Right kidney (tissue), 1 donor: ENCODE measurements at regions not wholly inside any gene's neighbourhood (a gene's known extent, or its start where the extent isn't known, plus 50 kb on each side); places are given as distances from the start of the nearest gene placed in this dataset.
"Not testable (repeated sequence)": the region's sequence is repeated elsewhere in the genome, so short reads cannot be mapped to it uniquely, and the experiment has no call there.

Experiments
- DNase-seq: peaks from one replicate; pipeline ENCODE4 v3.0.0-alpha.2; 2016

DNA sequence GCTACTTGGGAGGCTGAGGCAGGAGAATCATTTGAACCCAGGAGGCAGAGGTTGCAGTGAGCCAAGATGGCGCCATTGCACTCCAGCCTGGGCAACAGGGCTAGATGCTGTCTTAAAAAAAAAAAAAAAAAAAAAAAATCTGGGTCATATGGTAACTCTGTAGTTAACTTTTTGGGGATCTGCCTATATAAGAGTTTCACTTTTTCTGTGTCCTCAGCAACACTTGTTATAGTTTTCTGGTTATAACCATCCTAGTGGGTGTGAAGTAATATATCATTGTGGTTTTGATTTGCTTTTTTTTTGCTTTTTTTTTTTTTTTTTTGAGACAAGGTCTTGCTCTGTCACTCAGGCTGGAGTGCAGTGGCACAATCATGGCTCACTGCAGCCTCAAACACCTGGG, 54.3 kb upstream of the SHB start:
- DNase-seq = not testable (repeated sequence)

DNA sequence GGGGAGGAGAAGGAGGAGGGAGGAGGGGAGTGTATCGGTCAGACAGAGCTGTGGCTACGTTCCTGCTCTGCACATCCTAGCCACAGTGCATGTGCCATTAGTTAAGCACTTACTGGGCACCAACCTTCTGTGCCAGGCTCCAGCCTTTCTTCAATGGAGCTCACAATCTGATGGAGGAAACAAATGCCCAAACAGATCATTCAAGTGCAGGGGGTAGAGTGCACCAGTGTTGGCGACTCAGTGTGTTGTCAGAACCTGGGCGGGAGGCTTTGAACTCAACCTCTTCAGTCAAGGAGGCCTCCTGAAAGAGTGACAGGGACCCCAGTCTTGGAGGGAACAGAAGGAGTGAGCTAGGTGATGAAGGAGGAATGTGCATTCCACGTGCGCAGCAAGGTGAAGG, 51.9 kb upstream of the SHB start:
- no peak for DNase-seq

- no peak for DNase-seq
Observed at GRCh38 chr9:38119560-38120236, 50.7 kb upstream of the SHB start.

DNA sequence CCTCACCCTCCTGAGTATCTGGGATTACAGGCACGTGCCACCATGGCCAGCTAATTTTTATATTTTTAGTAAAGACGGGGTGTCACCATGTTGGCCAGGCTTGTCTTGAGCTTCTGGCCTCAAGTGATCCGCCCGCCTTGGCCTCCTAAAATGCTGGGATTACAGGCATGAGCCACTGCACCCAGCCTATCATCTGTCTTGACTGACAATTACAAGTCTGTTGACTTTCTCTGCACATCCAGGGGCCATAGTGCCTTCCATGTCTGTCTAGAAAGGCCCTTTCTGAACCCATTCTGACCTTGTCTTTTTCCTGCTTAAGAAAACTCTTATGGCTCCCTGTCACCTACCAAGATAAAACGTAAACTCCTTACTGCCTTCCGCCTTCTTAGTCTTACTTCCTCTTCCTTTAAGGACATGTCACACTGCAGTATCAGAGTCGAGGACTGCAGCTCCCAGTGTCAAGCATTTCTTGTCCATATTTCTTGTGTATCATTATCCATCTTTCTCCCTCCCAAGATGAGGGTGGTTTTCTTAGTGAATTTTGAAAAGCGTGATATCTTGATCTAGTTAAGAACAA, 49.9 kb upstream of the SHB start:
- no peak for DNase-seq
